Astrocyte (in vitro differentiated cells and primary cell): ENCODE measurements at regions not wholly inside any gene's neighbourhood (a gene's known extent, or its start where the extent isn't known, plus 50 kb on each side); places are given as distances from the start of the nearest gene placed in this dataset.

Experiments used
- DNase-seq: peaks from one replicate; pipeline ENCODE4 v3.0.0-alpha.2; 2010; ENCODE audit warnings: low read depth
- FAIRE-seq: peaks from 2 replicates; lab custom pipeline; 2011; peaks lifted over from hg19 to GRCh38; lab: Jason Lieb, UNC
- H2AFZ ChIP-seq: 2 replicates; pipeline ENCODE4 v1.6.0; 2012; ENCODE audit warnings: low read depth, low read length, inconsistent platforms
- H3K27ac ChIP-seq: 2 replicates; pipeline ENCODE4 v1.5.1; 2011; ENCODE audit warnings: low read depth, low read length, inconsistent platforms
- H3K27me3 ChIP-seq: 2 replicates; pipeline ENCODE4 v1.6.0; 2011; ENCODE audit warnings: low read length, inconsistent platforms; ENCODE audit not compliant: insufficient read depth
- H3K36me3 ChIP-seq: 2 replicates; pipeline ENCODE4 v1.5.1; 2011; ENCODE audit warnings: low read length, inconsistent platforms; ENCODE audit not compliant: insufficient read depth
- H3K4me1 ChIP-seq: 2 replicates; pipeline ENCODE4 v1.5.1; 2011; ENCODE audit warnings: low read length, inconsistent platforms; ENCODE audit not compliant: insufficient read depth
- H3K4me2 ChIP-seq: 2 replicates; pipeline ENCODE4 v1.6.0; 2012; ENCODE audit warnings: low read length, inconsistent platforms
- H3K4me3 ChIP-seq: 2 replicates; pipeline ENCODE4 v1.5.1; 2011; ENCODE audit warnings: low read depth, mild to moderate bottlenecking, low read length, inconsistent platforms; ENCODE audit not compliant: insufficient read depth
- H3K79me2 ChIP-seq: 2 replicates; pipeline ENCODE4 v1.6.0; 2012; ENCODE audit warnings: mild to moderate bottlenecking, low read length, inconsistent platforms; ENCODE audit not compliant: insufficient read depth
- H3K9ac ChIP-seq: 2 replicates; pipeline ENCODE4 v1.6.0; 2012; ENCODE audit warnings: mild to moderate bottlenecking, low read length, inconsistent platforms
- H3K9me3 ChIP-seq: 2 replicates; pipeline ENCODE4 v1.5.1; 2012; ENCODE audit warnings: low read depth, mild to moderate bottlenecking, low read length, inconsistent platforms; ENCODE audit not compliant: insufficient read depth
- H4K20me1 ChIP-seq: 2 replicates; pipeline ENCODE4 v1.6.0; 2012; ENCODE audit warnings: low read length, inconsistent platforms; ENCODE audit not compliant: insufficient read depth
- H3K27ac Mint-ChIP-seq: one replicate; pipeline ENCODE4 v1.8.0; 2021; ENCODE audit warnings: mild to moderate bottlenecking, mixed read lengths; ENCODE audit not compliant: unreplicated experiment
- H3K27me3 Mint-ChIP-seq: one replicate; pipeline ENCODE4 v1.8.0; 2021; ENCODE audit warnings: low read depth, mixed read lengths; ENCODE audit not compliant: unreplicated experiment
- H3K36me3 Mint-ChIP-seq: one replicate; pipeline ENCODE4 v1.8.0; 2021; ENCODE audit warnings: low read depth, mixed read lengths; ENCODE audit not compliant: unreplicated experiment
- H3K4me1 Mint-ChIP-seq: one replicate; pipeline ENCODE4 v1.8.0; 2021; ENCODE audit warnings: low read depth, mixed read lengths; ENCODE audit not compliant: unreplicated experiment
- H3K4me3 Mint-ChIP-seq: one replicate; pipeline ENCODE4 v1.8.0; 2021; ENCODE audit warnings: mild to moderate bottlenecking, moderate library complexity, mixed read lengths; ENCODE audit not compliant: unreplicated experiment
- H3K9me3 Mint-ChIP-seq: one replicate; pipeline ENCODE4 v1.8.0; 2021; ENCODE audit warnings: mild to moderate bottlenecking, mixed read lengths; ENCODE audit not compliant: unreplicated experiment
- CTCF ChIP-seq: IDR thresholded peaks from 2 replicates; pipeline ENCODE4 v1.5.1; 2011; ENCODE audit warnings: low read depth, mild to moderate bottlenecking, inconsistent platforms, low read length, moderate library complexity; ENCODE audit not compliant: insufficient read depth
- EZH2 ChIP-seq: IDR thresholded peaks from 2 replicates; pipeline ENCODE4 v1.6.1; 2012; ENCODE audit warnings: mild to moderate bottlenecking, low read length, inconsistent platforms; ENCODE audit not compliant: insufficient read depth

- DNase-seq (peak; percentile 2), FAIRE-seq (no peak)
- Mint-ChIP-seq H3K27ac (no peak overlapping the region), H3K4me1 (no peaks in the 10 kb centered on the region), H3K4me3 (no peak overlapping the region), H3K36me3 (no peaks in the 10 kb centered on the region), H3K27me3 (no peaks in the 10 kb centered on the region), H3K9me3 (no peaks in the 10 kb centered on the region)
- TF ChIP-seq CTCF: peak; percentile 45
- no peak for TF ChIP-seq EZH2
- no peak overlapping the region for H2AFZ ChIP-seq
- no peak overlapping the region for H3K27ac ChIP-seq
- H4K20me1 ChIP-seq: no peaks in the 10 kb centered on the region
- H3K4me3 ChIP-seq: no peak overlapping the region
- H3K36me3 ChIP-seq: no peaks in the 10 kb centered on the region
- no peaks in the 10 kb centered on the region for H3K4me1 ChIP-seq
- no peak overlapping the region for H3K9ac ChIP-seq
- no peak overlapping the region for H3K4me2 ChIP-seq
- H3K27me3 ChIP-seq: no peaks in the 10 kb centered on the region
- H3K9me3 ChIP-seq: no peaks in the 10 kb centered on the region
- H3K79me2 ChIP-seq: no peaks in the 10 kb centered on the region
Observed at GRCh38 chr6:68313911-68314310, 321.2 kb upstream of the ADGRB3 start.

- H3K4me3 Mint-ChIP-seq: no peak overlapping the region
- Histone ChIP-seq H3K4me2 (no peak overlapping the region), H3K79me2 (no peaks in the 10 kb centered on the region), H3K9me3 (no peaks in the 10 kb centered on the region), H3K36me3 (no peaks in the 10 kb centered on the region), H3K4me3 (no peak overlapping the region), H3K27me3 (no peaks in the 10 kb centered on the region), H3K9ac (no peak overlapping the region), H3K27ac (no peak overlapping the region), H2AFZ (no peak overlapping the region), H3K4me1 (no peaks in the 10 kb centered on the region), H4K20me1 (no peaks in the 10 kb centered on the region)
- no peaks in the 10 kb centered on the region for H3K9me3 Mint-ChIP-seq
- H3K4me1 Mint-ChIP-seq: no peaks in the 10 kb centered on the region
- no peaks in the 10 kb centered on the region for H3K36me3 Mint-ChIP-seq
- FAIRE-seq (no peak), DNase-seq (no peak)
- H3K27ac Mint-ChIP-seq: no peak overlapping the region
- H3K27me3 Mint-ChIP-seq: no peaks in the 10 kb centered on the region
- TF ChIP-seq EZH2: no peak
- no peak for TF ChIP-seq CTCF
Observed at GRCh38 chr6:68307301-68307700, 327.8 kb upstream of the ADGRB3 start.

GRCh38 chr6:68296126-68296525, 339.0 kb upstream of the ADGRB3 start:
- no peak overlapping the region for H3K4me2 ChIP-seq
- H3K27ac ChIP-seq: no peak overlapping the region
- DNase-seq (peak; percentile 63), FAIRE-seq (no peak)
- H4K20me1 ChIP-seq: no peaks in the 10 kb centered on the region
- no peak overlapping the region for H3K9ac ChIP-seq
- no peaks in the 10 kb centered on the region for H3K4me1 Mint-ChIP-seq
- H3K4me3 Mint-ChIP-seq: no peak overlapping the region
- peaks cover 5% of the 10 kb centered on the region for H3K9me3 Mint-ChIP-seq
- no peak overlapping the region for H3K4me3 ChIP-seq
- H3K27me3 ChIP-seq: no peaks in the 10 kb centered on the region
- H2AFZ ChIP-seq: no peak overlapping the region
- no peaks in the 10 kb centered on the region for H3K36me3 ChIP-seq
- no peaks in the 10 kb centered on the region for H3K36me3 Mint-ChIP-seq
- no peaks in the 10 kb centered on the region for H3K9me3 ChIP-seq
- H3K4me1 ChIP-seq: no peaks in the 10 kb centered on the region
- no peaks in the 10 kb centered on the region for H3K27me3 Mint-ChIP-seq
- H3K79me2 ChIP-seq: no peaks in the 10 kb centered on the region
- no peak for TF ChIP-seq EZH2
- TF ChIP-seq CTCF: no peak
- no peak overlapping the region for H3K27ac Mint-ChIP-seq
